ENCODE measurements at regions not wholly inside any gene's neighbourhood (a gene's known extent, or its start where the extent isn't known, plus 50 kb on each side); places are given as distances from the start of the nearest gene placed in this dataset.

DNA sequence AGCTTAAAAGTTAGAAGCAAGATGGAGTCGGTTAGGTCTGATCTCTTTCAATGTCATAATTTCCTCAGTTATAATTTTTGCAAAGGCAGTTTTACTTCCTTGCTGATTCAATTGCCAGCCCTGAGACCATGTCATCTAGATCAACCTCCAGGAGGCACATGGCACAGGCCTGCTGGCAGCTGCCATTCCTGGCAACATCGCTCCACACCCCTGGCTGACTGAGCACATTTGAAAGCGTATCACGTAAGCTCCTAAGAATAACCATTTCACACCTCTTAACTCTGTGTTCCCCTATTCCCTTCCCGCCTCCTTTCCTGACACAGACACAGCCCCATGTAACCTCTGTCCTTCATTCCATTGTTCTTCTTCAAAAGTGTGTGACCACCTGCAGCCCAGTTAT is 313.9 kb upstream of the CTNNB1 start:
- TF ChIP-seq, protein P1, sequence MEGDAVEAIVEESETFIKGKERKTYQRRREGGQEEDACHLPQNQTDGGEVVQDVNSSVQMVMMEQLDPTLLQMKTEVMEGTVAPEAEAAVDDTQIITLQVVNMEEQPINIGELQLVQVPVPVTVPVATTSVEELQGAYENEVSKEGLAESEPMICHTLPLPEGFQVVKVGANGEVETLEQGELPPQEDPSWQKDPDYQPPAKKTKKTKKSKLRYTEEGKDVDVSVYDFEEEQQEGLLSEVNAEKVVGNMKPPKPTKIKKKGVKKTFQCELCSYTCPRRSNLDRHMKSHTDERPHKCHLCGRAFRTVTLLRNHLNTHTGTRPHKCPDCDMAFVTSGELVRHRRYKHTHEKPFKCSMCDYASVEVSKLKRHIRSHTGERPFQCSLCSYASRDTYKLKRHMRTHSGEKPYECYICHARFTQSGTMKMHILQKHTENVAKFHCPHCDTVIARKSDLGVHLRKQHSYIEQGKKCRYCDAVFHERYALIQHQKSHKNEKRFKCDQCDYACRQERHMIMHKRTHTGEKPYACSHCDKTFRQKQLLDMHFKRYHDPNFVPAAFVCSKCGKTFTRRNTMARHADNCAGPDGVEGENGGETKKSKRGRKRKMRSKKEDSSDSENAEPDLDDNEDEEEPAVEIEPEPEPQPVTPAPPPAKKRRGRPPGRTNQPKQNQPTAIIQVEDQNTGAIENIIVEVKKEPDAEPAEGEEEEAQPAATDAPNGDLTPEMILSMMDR (IDR thresholded peaks at IDR 0.05), result no peak
- TF ChIP-seq EZH2phosphoT487 (IDR thresholded peaks at IDR 0.05), result no peak

Measured in neural progenitor cell (in vitro differentiated cells).